RCC 7860 (cell line): ENCODE measurements at regions not wholly inside any gene's neighbourhood (a gene's known extent, or its start where the extent isn't known, plus 50 kb on each side); places are given as distances from the start of the nearest gene placed in this dataset.
A peak's percentile ranks its signal among the peaks of the same experiment; 100 is the strongest.
"Not testable (repeated sequence)": the region's sequence is repeated elsewhere in the genome, so short reads cannot be mapped to it uniquely, and the experiment has no call there.

Experiments
- DNase-seq: peaks from one replicate; pipeline ENCODE4 v3.0.0-alpha.2; 2015; ENCODE audit warnings: low spot score
- FAIRE-seq: peaks from 2 replicates; lab custom pipeline; 2012; peaks lifted over from hg19 to GRCh38; lab: Jason Lieb, UNC

- FAIRE-seq (no peak), DNase-seq (no peak)
Measured at GRCh38 chr3:127045435-127046045, 62.6 kb downstream of the PLXNA1 start.

DNA sequence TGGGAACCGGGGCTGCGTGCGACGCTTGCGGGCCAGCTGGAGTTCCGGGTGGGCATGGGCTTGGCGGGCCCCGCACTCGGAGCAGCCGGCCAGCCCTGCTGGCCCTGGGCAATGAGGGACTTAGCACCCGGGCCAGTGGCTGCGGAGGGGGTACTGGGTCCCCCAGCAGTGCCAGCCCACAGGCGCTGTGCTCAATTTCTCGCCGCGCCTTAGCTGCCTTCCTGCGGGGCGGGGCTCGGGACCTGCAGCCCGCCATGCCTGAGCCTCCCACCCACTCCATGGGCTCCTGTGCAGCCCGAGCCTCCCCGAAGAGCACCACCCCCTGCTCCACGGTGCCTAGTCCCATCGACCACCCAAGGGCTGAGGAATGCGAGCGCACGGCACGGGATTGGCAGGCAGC, 63.8 kb downstream of the PLXNA1 start:
- not testable (repeated sequence) for FAIRE-seq, DNase-seq

- DNase-seq (no peak), FAIRE-seq (no peak)
Measured at GRCh38 chr3:127049393-127049792, 66.5 kb downstream of the PLXNA1 start.

DNA sequence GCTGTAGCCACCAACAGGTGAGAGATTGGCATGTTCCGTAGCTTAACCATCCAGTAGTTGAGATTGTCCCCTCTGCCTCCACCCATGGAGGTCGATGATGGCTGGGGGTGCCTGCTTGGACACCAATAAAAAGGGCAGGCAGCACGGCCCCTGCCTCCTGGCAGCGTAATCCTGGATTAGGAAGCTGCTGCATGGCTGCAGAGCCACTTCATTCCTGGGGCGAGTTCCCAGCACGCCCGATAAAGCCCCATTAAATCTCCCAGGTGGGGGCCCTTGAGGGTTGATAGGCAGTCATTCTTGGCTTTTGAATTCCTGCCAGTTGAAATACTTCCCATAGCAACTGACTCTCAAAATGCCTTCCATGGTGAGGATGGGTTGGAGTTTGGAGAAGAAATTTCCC, 67.8 kb downstream of the PLXNA1 start:
- FAIRE-seq = no peak

DNA sequence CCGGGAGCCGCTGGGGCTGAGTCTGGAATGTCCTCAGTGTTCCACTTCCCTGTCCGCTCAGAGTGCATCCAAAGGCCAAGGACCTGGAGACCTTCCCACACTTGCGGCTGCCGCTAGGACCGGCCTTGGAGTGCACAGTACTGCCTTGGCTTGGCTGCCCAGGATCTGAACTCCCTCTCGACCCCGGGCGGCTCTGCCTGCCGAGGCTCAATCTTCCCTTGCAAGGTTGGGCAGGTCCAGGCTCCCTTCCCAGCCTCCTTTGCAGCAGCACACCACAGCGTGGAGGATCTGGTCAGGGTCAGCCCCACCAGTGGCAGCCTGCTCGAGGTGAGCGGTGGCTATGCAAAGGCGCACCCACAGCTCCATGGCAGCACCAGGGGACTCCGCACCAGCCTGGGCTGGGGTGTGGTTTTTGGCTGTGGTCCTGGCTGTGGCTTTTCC, 69.2 kb downstream of the PLXNA1 start:
- DNase-seq = no peak
- FAIRE-seq = no peak

More for the DNA sequence above, 67.8 kb downstream of the PLXNA1 start:
- DNase-seq = no peak

- DNase-seq (no peak), FAIRE-seq (no peak)
Measured at GRCh38 chr3:127053026-127053425, 70.1 kb downstream of the PLXNA1 start.

DNA sequence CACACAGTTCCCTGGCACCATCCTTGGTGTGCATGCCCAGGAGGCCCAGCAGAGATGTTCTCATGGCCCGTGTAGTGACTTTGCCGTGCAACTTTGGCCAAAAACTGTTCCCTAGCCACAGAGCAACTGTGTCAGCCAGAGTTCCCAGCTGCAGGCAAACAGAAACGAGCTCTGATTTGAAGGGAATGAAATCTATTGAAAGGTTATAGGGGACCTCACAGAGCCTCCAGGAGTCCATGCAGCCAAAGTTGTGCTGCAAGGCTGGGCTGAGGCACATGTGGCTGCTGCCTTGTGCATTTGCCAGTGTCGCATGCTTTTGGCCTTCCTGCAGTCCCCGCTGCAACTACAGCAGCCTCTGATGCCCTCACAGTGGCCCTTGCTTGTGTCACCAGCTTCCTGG, 70.5 kb downstream of the PLXNA1 start:
- FAIRE-seq = no peak

GRCh38 chr3:127053979-127054378, 71.1 kb downstream of the PLXNA1 start:
- FAIRE-seq (no peak), DNase-seq (no peak)

More for the DNA sequence above, 70.5 kb downstream of the PLXNA1 start:
- no peak for DNase-seq

- FAIRE-seq (no peak), DNase-seq (no peak)
Measured at GRCh38 chr3:127056281-127056680, 73.4 kb downstream of the PLXNA1 start.

DNA sequence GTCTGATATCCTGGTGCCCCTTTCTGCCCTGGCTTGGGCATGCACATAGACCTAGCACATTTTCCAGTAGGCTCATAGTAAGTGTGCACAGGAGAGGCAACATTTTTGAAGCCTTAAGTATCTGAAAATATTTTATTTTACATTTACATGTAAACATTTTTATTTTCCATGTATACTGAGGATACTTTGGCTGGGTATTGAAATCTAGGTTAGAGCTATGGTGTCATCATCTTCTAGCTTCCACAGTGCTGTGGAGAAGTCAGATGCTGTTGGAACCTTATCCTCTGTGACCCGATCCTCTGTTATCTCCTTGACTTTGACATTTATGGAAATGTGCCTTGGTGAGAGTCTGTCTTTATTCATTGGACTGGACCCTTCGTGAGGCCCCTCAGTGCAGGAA, 74.1 kb downstream of the PLXNA1 start:
- no peak for DNase-seq
- no peak for FAIRE-seq

DNA sequence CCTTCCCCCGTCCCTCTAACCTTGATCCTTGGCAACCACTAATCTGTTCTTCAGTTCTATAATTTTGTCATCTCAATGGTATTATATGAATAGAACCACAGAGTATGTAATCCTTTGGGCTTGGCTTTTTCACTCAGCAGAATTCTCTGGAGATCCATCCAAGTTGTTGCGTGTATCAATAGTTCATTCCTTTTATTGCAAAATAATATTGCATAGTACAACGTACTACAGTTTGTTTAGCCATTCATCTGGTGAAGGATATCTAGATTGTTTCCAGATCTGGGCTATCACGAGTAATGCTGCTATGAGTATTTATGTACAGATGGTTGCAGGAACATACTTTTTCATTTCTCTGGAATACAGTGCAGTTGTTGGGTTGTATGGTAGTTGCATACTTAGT, 76.2 kb downstream of the PLXNA1 start:
- FAIRE-seq (no peak), DNase-seq (no peak)

GRCh38 chr3:127061641-127062040, 78.7 kb downstream of the PLXNA1 start:
- DNase-seq (no peak), FAIRE-seq (no peak)

GRCh38 chr3:127062926-127063325, 80.0 kb downstream of the PLXNA1 start:
- DNase-seq = no peak
- no peak for FAIRE-seq

GRCh38 chr3:127063916-127064315, 81.0 kb downstream of the PLXNA1 start:
- no peak for DNase-seq
- FAIRE-seq = no peak

- no peak for FAIRE-seq
Measured at GRCh38 chr3:127064391-127065137, 81.6 kb downstream of the PLXNA1 start.

DNA sequence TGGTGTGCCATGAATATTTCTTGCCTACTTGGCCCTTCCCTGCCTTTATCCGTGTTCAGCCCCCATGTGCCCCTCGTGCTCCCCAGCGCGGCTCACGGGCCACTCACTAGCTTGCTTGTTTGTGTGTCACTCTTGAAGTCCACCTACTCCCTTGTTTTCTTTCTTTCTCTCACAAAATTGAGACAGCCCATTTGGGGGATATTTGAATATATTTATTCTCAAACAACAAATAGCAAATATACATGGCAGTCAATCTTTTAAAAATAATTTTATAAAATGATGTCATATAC, 82.2 kb downstream of the PLXNA1 start:
- DNase-seq (no peak), FAIRE-seq (no peak)

More at GRCh38 chr3:127064391-127065137, 81.6 kb downstream of the PLXNA1 start:
- DNase-seq = peak; percentile 40

DNA sequence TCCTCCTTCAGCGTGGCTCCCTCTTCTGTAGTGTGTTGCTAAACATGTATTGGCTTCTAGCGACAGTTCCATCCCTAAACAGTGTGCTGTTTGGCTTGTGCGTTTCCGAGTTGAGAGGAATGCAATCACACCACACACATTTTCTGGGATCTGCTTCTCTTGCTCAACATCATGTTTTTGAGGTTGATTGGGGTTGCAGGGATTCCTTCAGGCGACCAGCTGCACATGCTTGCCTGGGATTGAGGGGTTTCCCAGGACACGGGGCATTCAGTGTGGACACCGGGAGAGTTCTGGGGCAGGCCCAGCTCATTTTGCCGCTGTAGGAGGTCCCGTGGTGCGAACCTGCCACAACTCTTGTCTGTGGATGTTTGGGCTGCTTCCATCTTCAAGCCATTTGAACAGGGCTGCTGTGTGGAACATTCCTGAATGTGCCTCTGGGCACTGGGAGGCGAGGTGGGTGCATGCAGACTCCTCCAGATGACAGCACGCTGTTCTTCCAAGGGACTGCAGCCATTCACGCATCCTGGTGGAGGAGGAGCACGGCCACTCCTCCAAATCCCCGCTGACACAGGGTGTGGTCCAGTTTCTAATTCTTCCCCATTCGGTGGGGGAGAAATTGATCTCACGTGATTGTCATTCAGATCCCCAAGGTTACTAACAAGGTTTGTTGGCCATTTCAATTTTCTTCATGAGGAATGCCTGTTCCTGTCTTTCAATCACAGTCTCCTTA, 82.8 kb downstream of the PLXNA1 start:
- DNase-seq (no peak), FAIRE-seq (no peak)

- FAIRE-seq (no peak), DNase-seq (no peak)
Measured at GRCh38 chr3:127066635-127067034, 83.7 kb downstream of the PLXNA1 start.

DNA sequence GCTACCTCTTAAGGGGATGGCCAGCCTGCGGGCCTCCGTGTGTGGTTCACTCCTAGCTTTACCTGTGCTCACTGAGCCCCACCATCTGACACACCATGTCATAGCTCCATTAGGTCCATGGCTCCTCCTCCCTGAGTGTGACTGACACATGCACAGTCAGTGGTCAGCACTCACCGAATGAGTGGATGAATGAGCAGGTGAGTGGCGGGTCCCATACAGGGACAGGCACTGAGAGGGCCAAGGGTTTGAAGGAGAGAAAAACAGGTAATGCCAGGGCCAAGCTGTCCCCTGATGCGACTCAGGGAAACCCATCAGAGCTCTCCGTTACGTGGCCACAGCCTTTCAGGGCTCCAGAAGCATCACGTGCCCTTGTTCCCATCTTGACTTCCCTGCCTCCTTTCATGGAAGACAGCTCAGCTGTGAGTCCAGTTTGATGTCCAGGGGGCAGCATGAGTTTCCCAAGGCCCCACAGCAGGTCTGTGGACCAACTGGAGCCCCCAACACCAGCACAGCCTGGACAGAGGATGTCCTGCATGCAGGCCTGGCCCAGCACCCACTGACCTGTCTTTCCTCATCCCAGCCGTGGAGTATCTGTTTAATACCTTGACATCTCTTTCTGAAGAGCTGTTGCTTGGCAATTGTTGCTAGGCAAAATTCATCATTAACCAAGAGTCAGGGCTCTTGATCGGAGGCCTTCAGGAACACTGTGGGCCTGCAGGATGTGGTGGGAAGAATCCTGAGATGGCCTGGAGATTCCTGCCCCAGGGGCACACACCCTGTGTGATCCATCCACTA, 84.4 kb downstream of the PLXNA1 start:
- DNase-seq (no peak), FAIRE-seq (no peak)

DNA sequence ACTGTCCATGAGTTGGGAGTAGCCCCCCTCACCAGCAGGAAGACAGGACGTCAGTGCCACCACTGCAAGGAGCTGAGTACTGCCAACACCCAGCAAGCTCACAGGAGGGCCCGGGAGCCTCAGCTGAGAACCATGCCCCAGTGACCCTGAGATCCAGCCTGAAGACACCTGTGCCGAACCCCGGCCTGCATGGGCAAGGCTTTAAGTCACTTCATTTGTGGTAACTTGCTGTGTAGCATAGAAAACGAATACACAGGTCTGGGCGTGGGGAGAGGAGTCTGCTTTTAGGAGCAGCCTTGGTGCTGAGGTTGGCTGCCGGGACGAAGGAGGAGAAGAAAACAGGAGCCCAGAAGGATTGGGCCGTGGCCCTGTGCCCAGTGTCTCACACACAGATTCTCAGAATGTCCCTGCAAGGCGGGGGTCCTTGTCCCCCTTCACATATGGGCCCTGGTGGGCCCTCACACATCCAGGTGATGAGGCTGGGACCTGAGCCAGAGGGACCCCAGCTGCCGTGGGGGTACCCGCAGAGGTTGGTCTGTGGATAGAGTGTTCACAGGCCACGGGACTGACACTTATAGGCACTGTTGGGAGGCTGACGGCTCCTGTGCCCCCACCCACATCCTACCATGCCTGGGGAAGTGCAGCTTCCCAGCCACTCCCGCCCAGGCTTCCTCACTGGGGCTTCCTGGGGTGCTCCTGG, 85.3 kb downstream of the PLXNA1 start:
- FAIRE-seq (no peak), DNase-seq (no peak)

DNA sequence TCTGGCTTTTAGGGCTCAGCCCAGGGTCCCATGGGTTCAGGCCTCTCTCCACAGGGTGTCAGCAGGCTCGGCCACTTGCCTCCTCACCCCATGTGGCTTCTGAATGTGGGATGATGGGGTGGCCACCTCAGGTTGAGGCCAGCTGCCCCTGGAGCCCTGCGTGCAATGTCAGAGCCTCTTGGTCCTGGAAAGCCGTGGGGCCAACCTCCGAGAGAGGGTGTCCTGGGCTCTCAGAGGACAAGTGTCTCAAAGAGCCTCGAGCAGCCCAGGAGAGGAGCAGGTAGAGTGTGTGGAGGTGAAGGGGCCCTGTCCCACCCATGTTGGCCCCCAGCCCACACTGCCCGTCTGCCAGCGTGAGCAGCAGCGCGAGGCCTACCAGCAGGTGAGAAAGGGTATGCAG, 86.0 kb downstream of the PLXNA1 start:
- FAIRE-seq (no peak), DNase-seq (no peak)
